A549 (cell line): ENCODE measurements at regions not wholly inside any gene's neighbourhood (a gene's known extent, or its start where the extent isn't known, plus 50 kb on each side); places are given as distances from the start of the nearest gene placed in this dataset.

Experiments used
- ATAC-seq, 2 experiments: fragments of 200-7000 bp in 1 of 2; fragments of >200 bp in 1 of 2; cut with Nextera tagmentation in 1 of 2; cut with Tn5 transposase in 1 of 2; 3 replicates each; pipeline versions ENCODE4 v1.8.0 to v1.9.1; 2018 to 2020; ENCODE audit warnings: mild to moderate bottlenecking in 1 of 2, moderate library complexity in 1 of 2
- CTCF ChIA-PET: fragments of 300-600 bp; sonication (Branson Sonifier 250); formaldehyde crosslinking; extraction: SDS; loops from one replicate; lab custom pipeline; 2021; ENCODE audit warnings: antibody characterized with exemption, inconsistent platforms; lab: Yijun Ruan, JAX
- POLR2A ChIA-PET: fragments of 350-600 bp; formaldehyde crosslinking; extraction: SDS; loops from one replicate; lab custom pipeline; 2021; ENCODE audit warnings: antibody characterized with exemption, inconsistent platforms; lab: Yijun Ruan, JAX
- DNase-seq, 2 experiments: peaks; one replicate each; pipeline versions ENCODE4 v3.0.0 to v3.0.0-alpha.2; 2011 to 2016; ENCODE audit warnings: low read depth in 1 of 2, low spot score in 1 of 2
- FAIRE-seq: peaks from 2 replicates; lab custom pipeline; 2011; peaks lifted over from hg19 to GRCh38; lab: Jason Lieb, UNC
- H3K27ac ChIP-seq, 2 experiments: fragments of >200 bp; sonication (Bioruptor Twin); formaldehyde crosslinking; 3 replicates each; pipeline ENCODE4 v1.5.1; 2016 to 2017
- H3K4me1 ChIP-seq: fragments of >200 bp; sonication (Bioruptor Twin); formaldehyde crosslinking; 3 replicates; pipeline ENCODE4 v1.6.1; 2016
- H3K4me2 ChIP-seq: fragments of >200 bp; sonication (Bioruptor Twin); formaldehyde crosslinking; 3 replicates; pipeline ENCODE4 v1.6.1; 2016
- H3K4me3 ChIP-seq: fragments of >200 bp; sonication (Bioruptor Twin); formaldehyde crosslinking; 3 replicates; pipeline ENCODE4 v1.5.1; 2016
- H3K9me3 ChIP-seq: fragments of >200 bp; sonication (Bioruptor Twin); formaldehyde crosslinking; 3 replicates; pipeline ENCODE4 v1.6.1; 2016
- BCL3 ChIP-seq: fragments of >200 bp; sonication (Bioruptor Twin); formaldehyde crosslinking; IDR thresholded peaks from 3 replicates; pipeline ENCODE4 v1.6.1; 2016
- BHLHE40 ChIP-seq: IDR thresholded peaks from 2 replicates; pipeline ENCODE4 v1.6.1; 2012; ENCODE audit warnings: low read depth, low read length, inconsistent platforms
- CEBPB ChIP-seq, 2 experiments: fragments of >200 bp in 1 of 2; sonication (Bioruptor Twin) in 1 of 2; formaldehyde crosslinking in 1 of 2; IDR thresholded peaks; 2 replicates each; pipeline ENCODE4 v1.6.1; 2012 to 2016
- EHF ChIP-seq: fragments of 250-450 bp; sonication (Bioruptor Pico); IDR thresholded peaks from 2 replicates; pipeline ENCODE4 v1.5.0; 2020; ENCODE audit warnings: mild to moderate bottlenecking
- ESRRA ChIP-seq: fragments of 150-350 bp; IDR thresholded peaks from 2 replicates; pipeline ENCODE4 v1.6.1; 2014; ENCODE audit warnings: mild to moderate bottlenecking, low read length, borderline replicate concordance
- HDAC2 ChIP-seq: fragments of 200-600 bp; sonication (generic); IDR thresholded peaks from 2 replicates; pipeline ENCODE4 v1.6.1; 2016
- HEYL ChIP-seq: fragments of 250-450 bp; sonication (Bioruptor Pico); IDR thresholded peaks from 2 replicates; pipeline ENCODE4 v1.8.0; 2021; ENCODE audit warnings: mild to moderate bottlenecking, moderate library complexity
- HMGXB4 ChIP-seq: fragments of 250-450 bp; sonication (Bioruptor Pico); IDR thresholded peaks from 2 replicates; pipeline ENCODE4 v1.5.0; 2021; ENCODE audit warnings: mild to moderate bottlenecking, moderate library complexity, borderline replicate concordance
- HOXA7 ChIP-seq: fragments of 250-450 bp; sonication (Bioruptor Pico); IDR thresholded peaks from 2 replicates; pipeline ENCODE4 v1.5.0; 2020; ENCODE audit warnings: mild to moderate bottlenecking, moderate library complexity
- HOXB13 ChIP-seq: fragments of 250-450 bp; sonication (Bioruptor Pico); IDR thresholded peaks from 2 replicates; pipeline ENCODE4 v1.5.0; 2020; ENCODE audit warnings: low read depth, mild to moderate bottlenecking, moderate library complexity
- JUN ChIP-seq, 2 experiments: fragments of >200 bp; sonication (Bioruptor Twin); formaldehyde crosslinking; IDR thresholded peaks; 2 replicates in 1 of 2; 3 replicates in 1 of 2; pipeline ENCODE4 v1.6.1; 2016 to 2017
- JUNB ChIP-seq: fragments of >200 bp; sonication (Bioruptor Twin); formaldehyde crosslinking; IDR thresholded peaks from 2 replicates; pipeline ENCODE4 v1.6.1; 2016
- MAZ ChIP-seq: fragments of 150-350 bp; IDR thresholded peaks from 2 replicates; pipeline ENCODE4 v1.6.1; 2014; ENCODE audit warnings: antibody characterized with exemption, low read depth, low read length, borderline replicate concordance
- PHF8 ChIP-seq: fragments of 200-600 bp; sonication (generic); IDR thresholded peaks from 2 replicates; pipeline ENCODE4 v1.6.1; 2016; ENCODE audit warnings: low read depth, mild to moderate bottlenecking, antibody characterized with exemption, moderate library complexity, borderline replicate concordance
- POLR2A ChIP-seq: IDR thresholded peaks from 2 replicates; pipeline ENCODE4 v1.6.1; 2012; ENCODE audit warnings: mild to moderate bottlenecking, low read length
- POLR2AphosphoS2 ChIP-seq: conservative IDR thresholded peaks from 2 replicates; pipeline ENCODE4 v1.6.1; 2012; ENCODE audit warnings: low read length, improper control_type of control experiment, inconsistent platforms
- RAD21 ChIP-seq, 2 experiments: fragments of >200 bp in 1 of 2; sonication (Bioruptor Twin) in 1 of 2; formaldehyde crosslinking in 1 of 2; IDR thresholded peaks in 1 of 2; conservative IDR thresholded peaks in 1 of 2; 2 replicates in 1 of 2; 3 replicates in 1 of 2; pipeline ENCODE4 v1.6.1; 2012 to 2018; ENCODE audit warnings: inconsistent platforms in 1 of 2
- RNF2 ChIP-seq: fragments of 200-600 bp; sonication (generic); IDR thresholded peaks from 2 replicates; pipeline ENCODE4 v1.6.1; 2016; ENCODE audit warnings: low read depth, mild to moderate bottlenecking, antibody characterized with exemption, moderate library complexity, borderline replicate concordance
- ZC3H11A ChIP-seq: fragments of 450-650 bp; IDR thresholded peaks from 2 replicates; pipeline ENCODE4 v1.6.1; 2014; ENCODE audit warnings: antibody characterized with exemption, mild to moderate bottlenecking
- ZNF302 ChIP-seq: fragments of 250-450 bp; sonication (Bioruptor Pico); IDR thresholded peaks from 2 replicates; pipeline ENCODE4 v1.9.0; 2021; ENCODE audit warnings: inconsistent platforms, mild to moderate bottlenecking, moderate library complexity
- WGBS: methylation state at CpG from one replicate; pipeline ENCODE4 v1.1.6; 2017; ENCODE audit errors: missing lambda C conversion rate; 5-methylcytosine and 5-hydroxymethylcytosine counted together
- TF ChIP-seq, protein P1 (sequence below): fragments of 450-650 bp; IDR thresholded peaks from 2 replicates; pipeline ENCODE4 v1.6.1; 2014; ENCODE audit warnings: antibody characterized with exemption
- TF ChIP-seq, protein P2 (sequence below): IDR thresholded peaks from 2 replicates; pipeline ENCODE4 v1.6.1; 2012; ENCODE audit warnings: low read depth, borderline replicate concordance
- TF ChIP-seq, protein P3 (sequence below): IDR thresholded peaks from 2 replicates; pipeline ENCODE4 v1.6.1; 2012

GRCh38 chr12:128204711-128205110 lies 62.3 kb upstream of the TMEM132C start:
- Histone ChIP-seq H3K4me1 (no peaks in the 10 kb centered on the region), H3K9me3 (no peaks in the 10 kb centered on the region; the same call in 2 of the 3 replicates), H3K27ac (no peak overlapping the region), H3K4me2 (no peak overlapping the region), H3K4me3 (no peak overlapping the region)
- ChIA-PET CTCF (no interaction called here), POLR2A (no interaction called here)
- DNase-seq (no peak), FAIRE-seq (no peak), ATAC-seq (no peak)
- no peak for TF ChIP-seq BHLHE40
- TF ChIP-seq, protein P1, sequence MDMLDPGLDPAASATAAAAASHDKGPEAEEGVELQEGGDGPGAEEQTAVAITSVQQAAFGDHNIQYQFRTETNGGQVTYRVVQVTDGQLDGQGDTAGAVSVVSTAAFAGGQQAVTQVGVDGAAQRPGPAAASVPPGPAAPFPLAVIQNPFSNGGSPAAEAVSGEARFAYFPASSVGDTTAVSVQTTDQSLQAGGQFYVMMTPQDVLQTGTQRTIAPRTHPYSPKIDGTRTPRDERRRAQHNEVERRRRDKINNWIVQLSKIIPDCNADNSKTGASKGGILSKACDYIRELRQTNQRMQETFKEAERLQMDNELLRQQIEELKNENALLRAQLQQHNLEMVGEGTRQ = no peak
- TF ChIP-seq HMGXB4 (CRISPR knock-in tag) = no peak
- no peak for TF ChIP-seq BCL3
- no peak for TF ChIP-seq POLR2AphosphoS2
- TF ChIP-seq HDAC2 = no peak
- no peak for TF ChIP-seq RNF2
- TF ChIP-seq HOXB13 = no peak
- TF ChIP-seq ZNF302 = no peak
- TF ChIP-seq CEBPB (IDR thresholded peaks at IDR 0.05) = no peak
- no peak for TF ChIP-seq ZC3H11A
- TF ChIP-seq, protein P2, sequence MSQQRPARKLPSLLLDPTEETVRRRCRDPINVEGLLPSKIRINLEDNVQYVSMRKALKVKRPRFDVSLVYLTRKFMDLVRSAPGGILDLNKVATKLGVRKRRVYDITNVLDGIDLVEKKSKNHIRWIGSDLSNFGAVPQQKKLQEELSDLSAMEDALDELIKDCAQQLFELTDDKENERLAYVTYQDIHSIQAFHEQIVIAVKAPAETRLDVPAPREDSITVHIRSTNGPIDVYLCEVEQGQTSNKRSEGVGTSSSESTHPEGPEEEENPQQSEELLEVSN = no peak
- WGBS = 29% methylated on average over 7 of the region's 7 CpGs

DNA sequence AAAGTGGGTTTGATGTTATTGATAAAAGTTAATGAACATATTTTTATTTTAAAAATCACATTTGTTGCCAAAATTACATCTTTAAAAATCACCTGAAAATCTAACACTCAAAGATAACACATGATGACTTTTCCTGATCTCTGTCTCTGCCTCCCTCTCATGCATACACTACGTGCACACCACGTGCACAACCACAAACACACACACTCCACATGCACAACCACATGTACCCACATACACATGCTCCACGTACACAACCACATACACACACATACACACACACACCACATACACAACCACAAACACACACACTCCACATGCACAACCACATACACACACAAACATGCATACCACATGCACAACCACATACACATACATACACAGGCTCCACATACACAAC lies 61.8 kb upstream of the TMEM132C start:
- Histone ChIP-seq H3K4me3 (no peak overlapping the region), H3K27ac (no peak overlapping the region), H3K9me3 (no peaks in the 10 kb centered on the region; the same call in 2 of the 3 replicates), H3K4me1 (no peaks in the 10 kb centered on the region), H3K4me2 (no peak overlapping the region)
- no peak for TF ChIP-seq BCL3
- TF ChIP-seq RAD21 (conservative IDR thresholded peaks at IDR 0.05 in 1 of 2, IDR thresholded peaks at IDR 0.05 in 1 of 2) = no peak
- TF ChIP-seq PHF8 = no peak
- TF ChIP-seq, protein P3, sequence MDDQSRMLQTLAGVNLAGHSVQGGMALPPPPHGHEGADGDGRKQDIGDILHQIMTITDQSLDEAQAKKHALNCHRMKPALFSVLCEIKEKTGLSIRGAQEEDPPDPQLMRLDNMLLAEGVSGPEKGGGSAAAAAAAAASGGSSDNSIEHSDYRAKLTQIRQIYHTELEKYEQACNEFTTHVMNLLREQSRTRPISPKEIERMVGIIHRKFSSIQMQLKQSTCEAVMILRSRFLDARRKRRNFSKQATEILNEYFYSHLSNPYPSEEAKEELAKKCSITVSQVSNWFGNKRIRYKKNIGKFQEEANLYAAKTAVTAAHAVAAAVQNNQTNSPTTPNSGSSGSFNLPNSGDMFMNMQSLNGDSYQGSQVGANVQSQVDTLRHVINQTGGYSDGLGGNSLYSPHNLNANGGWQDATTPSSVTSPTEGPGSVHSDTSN = no peak
- TF ChIP-seq ESRRA = no peak
- TF ChIP-seq HOXA7 = no peak
- no peak for TF ChIP-seq HOXB13
- TF ChIP-seq JUNB = no peak
- no peak for TF ChIP-seq RNF2
- TF ChIP-seq HEYL (CRISPR knock-in tag) = no peak
- no peak for TF ChIP-seq EHF (CRISPR knock-in tag)
- no peak for TF ChIP-seq JUN (IDR thresholded peaks at IDR 0.05)
- TF ChIP-seq MAZ = no peak
- TF ChIP-seq POLR2A = no peak
- DNase-seq = no peak
- ChIA-PET CTCF (no interaction called here), POLR2A (no interaction called here)
- no peak for ATAC-seq
- 4% methylated on average over 3 of the region's 3 CpGs for WGBS
- no peak for FAIRE-seq
